A673 (cell line): ENCODE measurements at regions not wholly inside any gene's neighbourhood (a gene's known extent, or its start where the extent isn't known, plus 50 kb on each side); places are given as distances from the start of the nearest gene placed in this dataset.

ENCODE experiments used
- BruUV-seq: library from RNA; stranded (reverse); fragments of 400-500 nt; replicated peaks from 2 replicates; lab custom pipeline; 2021; lab: Mats Ljungman, UMichigan
- CTCF ChIA-PET: fragments of 300-600 bp; sonication (Branson Sonifier 250); formaldehyde crosslinking; loops from one replicate; lab custom pipeline; 2022; ENCODE audit warnings: antibody characterized with exemption; lab: Charles Lee
- POLR2A ChIA-PET: fragments of 300-600 bp; sonication (Branson Sonifier 250); formaldehyde crosslinking; loops from one replicate; lab custom pipeline; 2022; ENCODE audit warnings: antibody characterized with exemption; ENCODE audit not compliant: low non-redundant PET; lab: Charles Lee
- DNase-seq: peaks from one replicate; pipeline ENCODE4 v3.0.0-alpha.2; 2015; ENCODE audit warnings: low spot score
- H3K27ac ChIP-seq: fragments of 200-600 bp; sonication (generic); 2 replicates; pipeline ENCODE4 v1.5.1; 2016; ENCODE audit warnings: mixed run types, low read depth, mild to moderate bottlenecking, mixed read lengths, antibody characterized with exemption, low read length; ENCODE audit not compliant: poor library complexity, severe bottlenecking
- H3K27me3 ChIP-seq: fragments of 200-600 bp; sonication (generic); replicated peaks from 2 replicates; pipeline ENCODE4 v1.6.1; 2017; ENCODE audit warnings: mixed run types, low read depth, mild to moderate bottlenecking, mixed read lengths, antibody characterized with exemption, low read length; ENCODE audit not compliant: insufficient read depth, poor library complexity
- H3K36me3 ChIP-seq: fragments of 200-600 bp; sonication (generic); 2 replicates; pipeline ENCODE4 v1.6.1; 2016; ENCODE audit warnings: mixed run types, mild to moderate bottlenecking, mixed read lengths, antibody characterized with exemption, low read length; ENCODE audit not compliant: insufficient read depth, poor library complexity, severe bottlenecking
- H3K4me1 ChIP-seq: fragments of 200-600 bp; sonication (generic); 2 replicates; pipeline ENCODE4 v1.6.1; 2017; ENCODE audit warnings: mixed run types, mild to moderate bottlenecking, mixed read lengths, antibody characterized with exemption, low read length; ENCODE audit not compliant: insufficient read depth, poor library complexity, severe bottlenecking
- H3K4me3 ChIP-seq: fragments of 200-600 bp; sonication (generic); 2 replicates; pipeline ENCODE4 v1.5.1; 2016; ENCODE audit warnings: low read depth, mixed run types, mild to moderate bottlenecking, mixed read lengths, low read length; ENCODE audit not compliant: poor library complexity, severe bottlenecking
- H3K9me3 ChIP-seq: fragments of 200-600 bp; sonication (generic); 2 replicates; pipeline ENCODE4 v1.6.1; 2016; ENCODE audit warnings: mixed run types, low read depth, mild to moderate bottlenecking, mixed read lengths, antibody characterized with exemption, low read length; ENCODE audit not compliant: poor library complexity, severe bottlenecking
- CTCF ChIP-seq: fragments of 300-800, 200-600 bp; sonication (generic); conservative IDR thresholded peaks from 2 replicates; pipeline ENCODE4 v1.5.1; 2017; ENCODE audit warnings: low read depth, mild to moderate bottlenecking, antibody characterized with exemption, low read length, moderate library complexity, mixed read lengths
- EZH2 ChIP-seq: fragments of 200-600 bp; sonication (generic); IDR thresholded peaks from 2 replicates; pipeline ENCODE4 v1.6.1; 2017; ENCODE audit warnings: borderline replicate concordance, low read depth, mild to moderate bottlenecking, mixed read lengths, antibody characterized with exemption, low read length; ENCODE audit not compliant: poor library complexity, severe bottlenecking
- intact Hi-C: fragments of 100-400 bp; cut with micrococcal nuclease; formaldehyde crosslinking; loops from one replicate; pipeline ENCODE4 v1.10.0; 2022; ENCODE audit not compliant: unreplicated experiment

GRCh38 chr11:101661559-101661958 is 77.8 kb upstream of the TRPC6 start:
- ChIA-PET POLR2A (no interaction called here), CTCF (no interaction called here)
- Histone ChIP-seq H3K27me3 (no peaks in the 10 kb centered on the region), H3K4me1 (no peaks in the 10 kb centered on the region), H3K27ac (no peak overlapping the region), H3K9me3 (no peaks in the 10 kb centered on the region), H3K4me3 (no peak overlapping the region), H3K36me3 (no peaks in the 10 kb centered on the region)
- no peak for DNase-seq
- TF ChIP-seq CTCF (no peak), EZH2 (no peak)
- intact Hi-C loops = no loop called here
- no TSS peak for BruUV-seq
